GM18511 (cell line): ENCODE measurements at regions not wholly inside any gene's neighbourhood (a gene's known extent, or its start where the extent isn't known, plus 50 kb on each side); places are given as distances from the start of the nearest gene placed in this dataset.
"Not testable (repeated sequence)": the region's sequence is repeated elsewhere in the genome, so short reads cannot be mapped to it uniquely, and the experiment has no call there.

Source experiments
- ATAC-seq: cut with Tn5 transposase; IDR thresholded peaks from one replicate; pipeline ENCODE4 v1.9.1; 2021; ENCODE audit warnings: mild to moderate bottlenecking, moderate library complexity; ENCODE audit not compliant: unreplicated experiment

GRCh38 chrX:35611562-35611961 lies 186.6 kb upstream of the MAGEB16 start:
- not testable (repeated sequence) for ATAC-seq

- no peak for ATAC-seq
Measured at GRCh38 chrX:35617836-35618235, 180.3 kb upstream of the MAGEB16 start.

GRCh38 chrX:35622040-35622439 lies 176.1 kb upstream of the MAGEB16 start:
- no peak for ATAC-seq

- ATAC-seq, result no peak
Measured at GRCh38 chrX:35622601-35623000, 175.5 kb upstream of the MAGEB16 start.

- ATAC-seq, result no peak
Measured at GRCh38 chrX:35625714-35626113, 172.4 kb upstream of the MAGEB16 start.

- ATAC-seq, result no peak
Measured at GRCh38 chrX:35626124-35626523, 172.0 kb upstream of the MAGEB16 start.

- not testable (repeated sequence) for ATAC-seq
Measured at GRCh38 chrX:35635971-35636370, 162.2 kb upstream of the MAGEB16 start.

- no peak for ATAC-seq
Measured at GRCh38 chrX:35664833-35665232, 133.3 kb upstream of the MAGEB16 start.

- no peak for ATAC-seq
Measured at GRCh38 chrX:35665311-35665710, 132.8 kb upstream of the MAGEB16 start.

- ATAC-seq, result no peak
Measured at GRCh38 chrX:35670889-35671288, 127.3 kb upstream of the MAGEB16 start.

- no peak for ATAC-seq
Measured at GRCh38 chrX:35675151-35675550, 123.0 kb upstream of the MAGEB16 start.

- ATAC-seq, result no peak
Measured at GRCh38 chrX:35680940-35681346, 117.2 kb upstream of the MAGEB16 start.

GRCh38 chrX:35682476-35682875 lies 115.7 kb upstream of the MAGEB16 start:
- no peak for ATAC-seq

GRCh38 chrX:35696760-35697234 lies 101.3 kb upstream of the MAGEB16 start:
- peak; percentile 45 for ATAC-seq

GRCh38 chrX:35699642-35700041 lies 98.5 kb upstream of the MAGEB16 start:
- no peak for ATAC-seq

- ATAC-seq, result no peak
Measured at GRCh38 chrX:35700121-35700520, 98.0 kb upstream of the MAGEB16 start.

- no peak for ATAC-seq
Measured at GRCh38 chrX:35711281-35711680, 86.9 kb upstream of the MAGEB16 start.

GRCh38 chrX:35722128-35722527 lies 76.0 kb upstream of the MAGEB16 start:
- ATAC-seq, result no peak

GRCh38 chrX:35726176-35726575 lies 72.0 kb upstream of the MAGEB16 start:
- no peak for ATAC-seq

- ATAC-seq, result no peak
Measured at GRCh38 chrX:35728481-35728880, 69.7 kb upstream of the MAGEB16 start.

- ATAC-seq, result no peak
Measured at GRCh38 chrX:35733879-35734278, 64.3 kb upstream of the MAGEB16 start.

- ATAC-seq, result no peak
Measured at GRCh38 chrX:35741142-35741541, 57.0 kb upstream of the MAGEB16 start.

GRCh38 chrX:35743331-35743730 lies 54.8 kb upstream of the MAGEB16 start:
- ATAC-seq, result no peak
